ENCODE measurements at regions not wholly inside any gene's neighbourhood (a gene's known extent, or its start where the extent isn't known, plus 50 kb on each side); places are given as distances from the start of the nearest gene placed in this dataset.

DNA sequence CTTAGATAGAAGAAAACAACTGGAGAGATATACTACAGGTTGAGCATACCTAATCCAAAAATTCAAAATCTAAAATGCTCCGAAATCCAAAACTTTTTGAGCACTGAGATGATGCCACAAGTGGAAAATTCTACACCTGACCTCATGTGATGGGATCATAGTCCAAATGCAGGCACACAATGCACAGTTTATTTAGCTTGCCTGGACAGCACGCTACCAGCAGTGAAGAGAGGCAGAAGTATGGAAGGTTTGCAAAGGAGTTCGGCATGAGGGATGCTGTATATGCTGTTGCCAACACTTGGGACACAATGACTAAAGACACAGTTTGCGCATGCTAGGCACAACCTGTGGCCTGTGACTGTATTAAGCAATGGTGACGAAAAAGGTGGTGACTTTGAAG is 58.1 kb upstream of the CAND1 start:
- DNase-seq (ENCODE audit: low spot score): no peak
- intact Hi-C loops (cut with micrococcal nuclease): no loop called here
- no peak overlapping the region for H3K27ac Mint-ChIP-seq
- H3K9me3 Mint-ChIP-seq: no peaks in the 10 kb centered on the region
- no peak overlapping the region for H3K4me3 Mint-ChIP-seq
- no peaks in the 10 kb centered on the region for H3K36me3 Mint-ChIP-seq (ENCODE audit: low read depth)
- peaks cover 6% of the 10 kb centered on the region for H3K27me3 Mint-ChIP-seq (ENCODE audit: insufficient read depth)
- no peaks in the 10 kb centered on the region for H3K4me1 Mint-ChIP-seq (ENCODE audit: low read depth)

DNA sequence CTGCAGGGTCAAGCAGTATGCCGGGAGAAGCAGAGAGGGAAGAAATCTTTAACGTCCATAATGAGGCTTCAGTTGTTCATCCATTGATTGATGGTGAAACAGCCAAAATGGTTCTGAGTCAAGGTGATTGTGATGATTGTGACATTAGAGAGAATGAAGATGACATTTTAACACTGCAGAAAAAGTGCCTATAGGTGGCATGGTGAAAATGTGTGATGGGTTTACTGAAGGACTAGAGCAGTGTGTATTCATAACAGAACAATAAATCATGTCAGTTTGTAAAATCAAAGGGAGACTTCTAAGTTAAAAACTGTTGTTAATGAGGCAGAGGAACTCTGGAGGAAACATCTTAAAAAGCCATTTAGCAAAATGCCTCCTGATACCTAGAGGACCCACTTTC is 57.7 kb upstream of the CAND1 start:
- Mint-ChIP-seq H3K9me3 (no peaks in the 10 kb centered on the region), H3K27me3 (ENCODE audit: insufficient read depth) (peaks cover 6% of the 10 kb centered on the region), H3K4me3 (no peak overlapping the region), H3K4me1 (ENCODE audit: low read depth) (no peaks in the 10 kb centered on the region), H3K36me3 (ENCODE audit: low read depth) (no peaks in the 10 kb centered on the region), H3K27ac (no peak overlapping the region)
- intact Hi-C loops (cut with micrococcal nuclease): no loop called here
- no peak for DNase-seq (ENCODE audit: low spot score)

DNA sequence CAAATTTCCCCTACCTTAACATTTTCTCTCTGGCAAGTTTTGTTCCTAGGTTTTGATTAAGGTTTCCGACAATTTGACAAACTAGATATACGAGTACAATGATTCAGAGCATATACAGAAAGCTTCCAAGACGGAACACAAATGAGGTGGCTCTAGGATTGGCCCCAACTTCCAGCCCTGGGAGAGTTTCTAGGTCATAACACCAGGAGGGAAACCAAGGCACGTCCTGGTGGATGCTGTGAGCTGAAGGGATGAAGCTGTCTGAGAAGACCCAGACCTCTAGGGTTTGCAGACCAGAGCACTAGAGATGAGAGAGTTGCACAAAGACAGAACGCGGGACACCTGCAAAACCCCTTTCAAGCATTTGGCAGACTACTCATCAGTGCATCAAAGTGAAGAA is 51.5 kb upstream of the CAND1 start:
- H3K27me3 Mint-ChIP-seq (ENCODE audit: insufficient read depth): peaks cover 4% of the 10 kb centered on the region
- H3K9me3 Mint-ChIP-seq: no peaks in the 10 kb centered on the region
- DNase-seq (ENCODE audit: low spot score): no peak
- intact Hi-C loops (cut with micrococcal nuclease): no loop called here
- H3K36me3 Mint-ChIP-seq (ENCODE audit: low read depth): no peaks in the 10 kb centered on the region
- H3K4me3 Mint-ChIP-seq: no peak overlapping the region
- H3K4me1 Mint-ChIP-seq (ENCODE audit: low read depth): no peaks in the 10 kb centered on the region
- H3K27ac Mint-ChIP-seq: no peak overlapping the region

Data from activated T-helper 1 cell treated with anti-CD3 and anti-CD28 coated beads, Interleukin-12 subunit alpha, Interleukin-12 subunit beta, Interleukin-2, Interleukin-4 antibody, amounts not matched to agents 30 ng/mL and 10 ng/mL and 1 ng/mL, durations not matched to agents 14 hours and 24 hours and 36 hours (primary cell).